GM12875 (cell line): ENCODE measurements at regions not wholly inside any gene's neighbourhood (a gene's known extent, or its start where the extent isn't known, plus 50 kb on each side); places are given as distances from the start of the nearest gene placed in this dataset.

Experiments used
- H3K4me3 ChIP-seq: one replicate; pipeline ENCODE4 v1.5.1; 2011; ENCODE audit warnings: low read depth, low read length, control low read depth
- TF ChIP-seq, protein P1 (sequence below): IDR thresholded peaks from 2 replicates; pipeline ENCODE4 v1.5.1; 2011; ENCODE audit warnings: low read depth, mild to moderate bottlenecking, control low read depth, inconsistent platforms, low read length, moderate library complexity, borderline replicate concordance; ENCODE audit not compliant: insufficient read depth

- no peak overlapping the region for H3K4me3 ChIP-seq
- TF ChIP-seq, protein P1, sequence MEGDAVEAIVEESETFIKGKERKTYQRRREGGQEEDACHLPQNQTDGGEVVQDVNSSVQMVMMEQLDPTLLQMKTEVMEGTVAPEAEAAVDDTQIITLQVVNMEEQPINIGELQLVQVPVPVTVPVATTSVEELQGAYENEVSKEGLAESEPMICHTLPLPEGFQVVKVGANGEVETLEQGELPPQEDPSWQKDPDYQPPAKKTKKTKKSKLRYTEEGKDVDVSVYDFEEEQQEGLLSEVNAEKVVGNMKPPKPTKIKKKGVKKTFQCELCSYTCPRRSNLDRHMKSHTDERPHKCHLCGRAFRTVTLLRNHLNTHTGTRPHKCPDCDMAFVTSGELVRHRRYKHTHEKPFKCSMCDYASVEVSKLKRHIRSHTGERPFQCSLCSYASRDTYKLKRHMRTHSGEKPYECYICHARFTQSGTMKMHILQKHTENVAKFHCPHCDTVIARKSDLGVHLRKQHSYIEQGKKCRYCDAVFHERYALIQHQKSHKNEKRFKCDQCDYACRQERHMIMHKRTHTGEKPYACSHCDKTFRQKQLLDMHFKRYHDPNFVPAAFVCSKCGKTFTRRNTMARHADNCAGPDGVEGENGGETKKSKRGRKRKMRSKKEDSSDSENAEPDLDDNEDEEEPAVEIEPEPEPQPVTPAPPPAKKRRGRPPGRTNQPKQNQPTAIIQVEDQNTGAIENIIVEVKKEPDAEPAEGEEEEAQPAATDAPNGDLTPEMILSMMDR: no peak
Observed at GRCh38 chr1:99207216-99207615, 57.1 kb upstream of the PLPPR4 start.
